AG04449 (cell line): ENCODE measurements at regions not wholly inside any gene's neighbourhood (a gene's known extent, or its start where the extent isn't known, plus 50 kb on each side); places are given as distances from the start of the nearest gene placed in this dataset.

Experiments used
- CTCF ChIA-PET: fragments of 350-600 bp; formaldehyde crosslinking; extraction: SDS; loops from one replicate; lab custom pipeline; 2021; ENCODE audit warnings: antibody characterized with exemption; lab: Yijun Ruan, JAX
- POLR2A ChIA-PET: fragments of 400-600, 350-600 bp; formaldehyde crosslinking; extraction: SDS; loops from one replicate; lab custom pipeline; 2020; ENCODE audit warnings: antibody characterized with exemption, inconsistent platforms; lab: Yijun Ruan, JAX
- DNase-seq: peaks from one replicate; pipeline ENCODE4 v3.0.0-alpha.2; 2010; ENCODE audit warnings: low read depth, low spot score
- H3K4me3 ChIP-seq: 2 replicates; pipeline ENCODE4 v1.5.1; 2011; ENCODE audit warnings: low read depth, mild to moderate bottlenecking, control low read depth, low read length
- CTCF ChIP-seq: IDR thresholded peaks from one replicate; pipeline ENCODE4 v1.5.1; 2011; ENCODE audit warnings: mild to moderate bottlenecking, moderate library complexity, low read length, control low read depth, inconsistent platforms; ENCODE audit not compliant: insufficient read depth; ENCODE audit errors: missing control alignments

- POLR2A ChIA-PET, result no interaction called here
- CTCF ChIA-PET, result no interaction called here
Observed at GRCh38 chr5:116841734-116842133, 267.1 kb upstream of the SEMA6A start.

DNA sequence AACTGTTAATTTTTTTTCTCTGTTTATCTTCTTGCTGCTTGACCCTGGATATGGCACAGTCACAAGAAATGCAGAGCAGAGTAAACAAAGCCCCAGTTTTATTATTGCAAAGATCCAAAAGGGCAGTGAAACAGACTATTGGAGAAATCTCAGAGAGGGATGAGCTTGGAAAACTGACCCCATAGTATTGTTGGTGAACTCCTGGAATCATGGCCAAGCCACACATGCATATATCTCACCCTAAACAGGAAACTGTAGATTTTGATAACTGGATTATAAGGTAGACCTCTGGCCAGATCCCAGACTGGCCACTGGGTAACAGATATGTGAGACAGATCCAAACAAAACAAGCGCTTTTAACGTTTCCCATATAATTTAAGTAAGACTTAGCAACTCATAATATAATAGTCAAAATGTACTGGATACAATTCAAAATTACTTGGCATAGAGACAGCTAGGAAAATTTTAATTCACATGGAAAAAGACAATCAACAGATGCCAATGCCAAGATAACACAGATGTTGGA lies 263.5 kb upstream of the SEMA6A start:
- H3K4me3 ChIP-seq, result no peak overlapping the region
- TF ChIP-seq CTCF, result no peak
- ChIA-PET CTCF (no interaction called here), POLR2A (no interaction called here)
- no peak for DNase-seq

More at GRCh38 chr5:116841734-116842133, 267.1 kb upstream of the SEMA6A start:
- no peak for TF ChIP-seq CTCF
- no peak for DNase-seq
- no peak overlapping the region for H3K4me3 ChIP-seq

- CTCF ChIA-PET, result no interaction called here
- no peak for DNase-seq
- TF ChIP-seq CTCF, result no peak
- POLR2A ChIA-PET, result no interaction called here
- no peak overlapping the region for H3K4me3 ChIP-seq
Observed at GRCh38 chr5:116834796-116835515, 260.3 kb upstream of the SEMA6A start.

DNA sequence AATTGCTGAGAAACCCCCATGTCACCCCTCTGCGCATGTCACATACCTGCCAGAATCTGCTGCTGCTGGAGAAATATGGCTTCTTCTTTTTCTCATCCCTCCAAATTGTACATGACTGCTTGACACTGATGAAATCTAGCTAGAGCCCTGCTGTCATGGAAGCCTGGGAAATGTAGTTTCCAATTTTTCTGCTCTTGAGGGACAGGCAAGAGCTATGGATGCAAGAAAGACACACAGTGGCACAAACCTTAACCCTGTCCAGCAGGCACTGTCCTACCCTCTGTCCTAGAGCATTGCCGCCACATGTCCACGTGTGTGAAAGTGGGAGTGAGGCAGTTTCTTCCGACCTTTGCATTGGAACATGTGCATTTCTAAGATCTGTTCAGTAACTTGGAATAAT lies 255.5 kb upstream of the SEMA6A start:
- no peak for DNase-seq
- ChIA-PET POLR2A (no interaction called here), CTCF (no interaction called here)
- H3K4me3 ChIP-seq, result no peak overlapping the region
- TF ChIP-seq CTCF, result no peak

DNA sequence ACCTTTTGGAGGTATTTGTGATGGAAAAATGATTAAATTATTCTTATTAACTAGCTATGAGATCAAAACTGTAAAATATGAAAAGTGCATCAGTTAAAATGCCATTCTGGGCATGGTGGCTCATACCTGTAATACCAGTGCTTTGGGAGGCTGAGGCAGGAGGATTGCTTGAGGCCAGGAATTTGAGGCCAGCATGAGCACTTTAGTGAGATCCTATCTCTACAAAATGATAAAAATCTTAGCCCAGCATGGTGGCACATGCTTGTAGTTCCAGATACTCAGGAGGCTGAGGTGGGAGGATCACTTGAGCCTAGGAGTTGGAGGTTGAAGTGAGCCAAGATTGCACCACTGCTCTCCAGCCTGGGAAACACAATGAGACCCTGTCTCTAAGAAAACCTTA lies 252.5 kb upstream of the SEMA6A start:
- no peak for TF ChIP-seq CTCF
- POLR2A ChIA-PET, result no interaction called here
- no peak overlapping the region for H3K4me3 ChIP-seq
- CTCF ChIA-PET, result no interaction called here
- no peak for DNase-seq

DNA sequence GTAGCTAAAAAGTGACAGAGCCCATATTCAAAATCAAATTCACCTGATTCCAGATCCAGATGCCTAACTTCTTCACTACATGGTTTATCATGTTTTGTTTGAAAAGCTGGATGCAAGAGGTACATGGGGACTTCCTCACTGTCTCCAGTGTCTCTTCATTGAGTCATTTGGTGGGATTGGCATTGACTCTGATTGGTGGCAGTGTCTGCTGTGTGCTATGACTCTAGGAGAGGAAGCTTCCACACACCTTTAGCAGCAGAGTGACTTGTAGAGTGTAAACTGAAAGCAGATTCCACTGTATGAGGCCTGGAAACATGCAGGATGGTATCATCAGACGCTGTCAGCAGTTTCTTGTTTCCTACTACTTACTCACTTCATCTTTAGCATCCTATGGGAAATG lies 250.9 kb upstream of the SEMA6A start:
- POLR2A ChIA-PET, result no interaction called here
- H3K4me3 ChIP-seq, result no peak overlapping the region

More for the DNA sequence above, 250.9 kb upstream of the SEMA6A start:
- TF ChIP-seq CTCF, result no peak
- CTCF ChIA-PET, result no interaction called here
- no peak for DNase-seq
